BJ (cell line): ENCODE measurements at regions not wholly inside any gene's neighbourhood (a gene's known extent, or its start where the extent isn't known, plus 50 kb on each side); places are given as distances from the start of the nearest gene placed in this dataset.

Source experiments
- CTCF ChIA-PET: fragments of 350-600 bp; formaldehyde crosslinking; extraction: SDS; loops from one replicate; lab custom pipeline; 2021; ENCODE audit warnings: antibody characterized with exemption, inconsistent platforms; lab: Yijun Ruan, JAX
- POLR2A ChIA-PET: fragments of 300-600 bp; sonication (Branson Sonifier 250); formaldehyde crosslinking; extraction: SDS; loops from one replicate; lab custom pipeline; 2021; ENCODE audit warnings: antibody characterized with exemption; lab: Charles Lee
- DNase-seq: peaks from one replicate; pipeline ENCODE4 v3.0.0-alpha.2; 2011; ENCODE audit warnings: low read depth
- H3K27me3 ChIP-seq: 2 replicates; pipeline ENCODE4 v1.6.0; 2011; ENCODE audit warnings: low read length; ENCODE audit not compliant: control insufficient read depth, insufficient read depth
- H3K36me3 ChIP-seq: 2 replicates; pipeline ENCODE4 v1.5.1; 2011; ENCODE audit warnings: low read length; ENCODE audit not compliant: control insufficient read depth, insufficient read depth
- H3K4me3 ChIP-seq: 2 replicates; pipeline ENCODE4 v1.5.1; 2011; ENCODE audit warnings: low read depth, mild to moderate bottlenecking, control low read depth, low read length
- TF ChIP-seq, protein P1 (sequence below): IDR thresholded peaks from 2 replicates; pipeline ENCODE4 v1.5.1; 2011; ENCODE audit warnings: low read depth, mild to moderate bottlenecking, control low read depth, inconsistent platforms, low read length, moderate library complexity; ENCODE audit not compliant: insufficient read depth

- no peak for DNase-seq
- H3K27me3 ChIP-seq: no peaks in the 10 kb centered on the region
- H3K36me3 ChIP-seq: no peaks in the 10 kb centered on the region
- ChIA-PET CTCF (no interaction called here), POLR2A (no interaction called here)
- TF ChIP-seq, protein P1, sequence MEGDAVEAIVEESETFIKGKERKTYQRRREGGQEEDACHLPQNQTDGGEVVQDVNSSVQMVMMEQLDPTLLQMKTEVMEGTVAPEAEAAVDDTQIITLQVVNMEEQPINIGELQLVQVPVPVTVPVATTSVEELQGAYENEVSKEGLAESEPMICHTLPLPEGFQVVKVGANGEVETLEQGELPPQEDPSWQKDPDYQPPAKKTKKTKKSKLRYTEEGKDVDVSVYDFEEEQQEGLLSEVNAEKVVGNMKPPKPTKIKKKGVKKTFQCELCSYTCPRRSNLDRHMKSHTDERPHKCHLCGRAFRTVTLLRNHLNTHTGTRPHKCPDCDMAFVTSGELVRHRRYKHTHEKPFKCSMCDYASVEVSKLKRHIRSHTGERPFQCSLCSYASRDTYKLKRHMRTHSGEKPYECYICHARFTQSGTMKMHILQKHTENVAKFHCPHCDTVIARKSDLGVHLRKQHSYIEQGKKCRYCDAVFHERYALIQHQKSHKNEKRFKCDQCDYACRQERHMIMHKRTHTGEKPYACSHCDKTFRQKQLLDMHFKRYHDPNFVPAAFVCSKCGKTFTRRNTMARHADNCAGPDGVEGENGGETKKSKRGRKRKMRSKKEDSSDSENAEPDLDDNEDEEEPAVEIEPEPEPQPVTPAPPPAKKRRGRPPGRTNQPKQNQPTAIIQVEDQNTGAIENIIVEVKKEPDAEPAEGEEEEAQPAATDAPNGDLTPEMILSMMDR: no peak
- H3K4me3 ChIP-seq: no peak overlapping the region
Observed at GRCh38 chr5:63686938-63687337, 275.3 kb downstream of the HTR1A start.

- Histone ChIP-seq H3K4me3 (no peak overlapping the region), H3K36me3 (no peaks in the 10 kb centered on the region), H3K27me3 (no peaks in the 10 kb centered on the region)
- TF ChIP-seq, protein P1: no peak
- no peak for DNase-seq
- ChIA-PET CTCF (no interaction called here), POLR2A (no interaction called here)
Observed at GRCh38 chr5:63686181-63686580, 276.1 kb downstream of the HTR1A start.

GRCh38 chr5:63685454-63685853 is 276.8 kb downstream of the HTR1A start:
- DNase-seq: no peak
- H3K27me3 ChIP-seq: no peaks in the 10 kb centered on the region
- TF ChIP-seq, protein P1: no peak
- no peak overlapping the region for H3K4me3 ChIP-seq
- H3K36me3 ChIP-seq: no peaks in the 10 kb centered on the region
- CTCF ChIA-PET: no interaction called here
- POLR2A ChIA-PET: no interaction called here

GRCh38 chr5:63674881-63675280 is 287.4 kb downstream of the HTR1A start:
- no peak for DNase-seq
- H3K4me3 ChIP-seq: no peak overlapping the region
- ChIA-PET POLR2A (no interaction called here), CTCF (no interaction called here)
- TF ChIP-seq, protein P1: no peak
- no peaks in the 10 kb centered on the region for H3K36me3 ChIP-seq
- no peaks in the 10 kb centered on the region for H3K27me3 ChIP-seq

GRCh38 chr5:63655043-63655442 is 307.2 kb downstream of the HTR1A start:
- DNase-seq: no peak
- no peaks in the 10 kb centered on the region for H3K36me3 ChIP-seq
- ChIA-PET POLR2A (no interaction called here), CTCF (no interaction called here)
- TF ChIP-seq, protein P1: no peak
- no peak overlapping the region for H3K4me3 ChIP-seq
- H3K27me3 ChIP-seq: no peaks in the 10 kb centered on the region
